Ishikawa (cell line): ENCODE measurements at regions not wholly inside any gene's neighbourhood (a gene's known extent, or its start where the extent isn't known, plus 50 kb on each side); places are given as distances from the start of the nearest gene placed in this dataset.

ENCODE experiments used
- CEBPB ChIP-seq: IDR thresholded peaks from 2 replicates; pipeline ENCODE4 v1.6.1; 2012
- CREB1 ChIP-seq: IDR thresholded peaks from 2 replicates; pipeline ENCODE4 v1.6.1; 2012; ENCODE audit warnings: low read depth
- EGR1 ChIP-seq: IDR thresholded peaks from 2 replicates; pipeline ENCODE4 v1.6.1; 2012
- EP300 ChIP-seq: IDR thresholded peaks from 2 replicates; pipeline ENCODE4 v1.6.1; 2012; ENCODE audit warnings: borderline replicate concordance
- FOXM1 ChIP-seq: IDR thresholded peaks from 2 replicates; pipeline ENCODE4 v1.6.1; 2012; ENCODE audit warnings: low read depth, borderline replicate concordance
- MAX ChIP-seq: IDR thresholded peaks from 2 replicates; pipeline ENCODE4 v1.6.1; 2012
- NFIC ChIP-seq: IDR thresholded peaks from 2 replicates; pipeline ENCODE4 v1.6.1; 2012
- RAD21 ChIP-seq: IDR thresholded peaks from 2 replicates; pipeline ENCODE4 v1.6.1; 2012; ENCODE audit warnings: low read depth
- REST ChIP-seq: IDR thresholded peaks from 2 replicates; pipeline ENCODE4 v1.6.1; 2012; ENCODE audit warnings: low read depth, mild to moderate bottlenecking
- TAF1 ChIP-seq: IDR thresholded peaks from 2 replicates; pipeline ENCODE4 v1.6.1; 2012; ENCODE audit warnings: low read depth, mild to moderate bottlenecking
- TCF12 ChIP-seq: IDR thresholded peaks from 2 replicates; pipeline ENCODE4 v1.6.1; 2012; ENCODE audit warnings: low read depth
- TEAD4 ChIP-seq: IDR thresholded peaks from 2 replicates; pipeline ENCODE4 v1.6.1; 2012
- USF1 ChIP-seq: IDR thresholded peaks from 2 replicates; pipeline ENCODE4 v1.6.1; 2012
- YY1 ChIP-seq: IDR thresholded peaks from 2 replicates; pipeline ENCODE4 v1.6.1; 2012; ENCODE audit warnings: low read depth
- ZBTB7A ChIP-seq: IDR thresholded peaks from 2 replicates; pipeline ENCODE4 v1.6.1; 2012; ENCODE audit warnings: low read depth

GRCh38 chr2:235302263-235302662, 191.6 kb upstream of the AGAP1 start:
- TF ChIP-seq ZBTB7A (no peak), USF1 (no peak), RAD21 (no peak)

GRCh38 chr2:235303499-235304291, 190.1 kb upstream of the AGAP1 start:
- TF ChIP-seq YY1 (no peak), TCF12 (no peak), CREB1 (no peak), TAF1 (no peak), USF1 (no peak), TEAD4 (no peak), FOXM1 (no peak), CEBPB (no peak), REST (no peak), EP300 (no peak), ZBTB7A (no peak), EGR1 (no peak), MAX (no peak)

- no peak for TF ChIP-seq CEBPB
- TF ChIP-seq RAD21: no peak
- no peak for TF ChIP-seq TCF12
- TF ChIP-seq TAF1: no peak
- TF ChIP-seq ZBTB7A: no peak
- no peak for TF ChIP-seq FOXM1
- TF ChIP-seq EP300: no peak
- no peak for TF ChIP-seq EGR1
- no peak for TF ChIP-seq YY1
These were observed 188.2 kb upstream of the AGAP1 start for GRCh38 chr2:235305678-235306077.

GRCh38 chr2:235311044-235311443, 182.8 kb upstream of the AGAP1 start:
- no peak for TF ChIP-seq FOXM1
- no peak for TF ChIP-seq RAD21
- TF ChIP-seq USF1: no peak
- no peak for TF ChIP-seq YY1
- TF ChIP-seq TAF1: no peak
- no peak for TF ChIP-seq ZBTB7A
- no peak for TF ChIP-seq NFIC

GRCh38 chr2:235312571-235312970, 181.3 kb upstream of the AGAP1 start:
- TF ChIP-seq EGR1: no peak
- no peak for TF ChIP-seq ZBTB7A
- TF ChIP-seq MAX: no peak
- no peak for TF ChIP-seq RAD21
- TF ChIP-seq USF1: no peak
- no peak for TF ChIP-seq TCF12
- no peak for TF ChIP-seq FOXM1

GRCh38 chr2:235314371-235314930, 179.4 kb upstream of the AGAP1 start:
- TF ChIP-seq CEBPB: no peak
- no peak for TF ChIP-seq YY1
- TF ChIP-seq ZBTB7A: no peak
- TF ChIP-seq FOXM1: no peak
- no peak for TF ChIP-seq USF1
- TF ChIP-seq TAF1: no peak
- TF ChIP-seq EGR1: no peak
- no peak for TF ChIP-seq NFIC
- no peak for TF ChIP-seq EP300
- no peak for TF ChIP-seq RAD21
- TF ChIP-seq REST: no peak
- no peak for TF ChIP-seq TCF12
